IPS-18a (cell line): ENCODE measurements at regions not wholly inside any gene's neighbourhood (a gene's known extent, or its start where the extent isn't known, plus 50 kb on each side); places are given as distances from the start of the nearest gene placed in this dataset.

Experiments used
- H3K27ac ChIP-seq: one replicate; pipeline ENCODE4 v1.5.1; 2013; ENCODE audit warnings: low read length
- H3K27me3 ChIP-seq: one replicate; pipeline ENCODE4 v1.6.1; 2013; ENCODE audit warnings: mild to moderate bottlenecking, low read length; ENCODE audit not compliant: control insufficient read depth, insufficient read depth
- H3K36me3 ChIP-seq: one replicate; pipeline ENCODE4 v1.6.1; 2013; ENCODE audit warnings: low read depth, low read length; ENCODE audit not compliant: control insufficient read depth
- H3K4me1 ChIP-seq: one replicate; pipeline ENCODE4 v1.6.1; 2013; ENCODE audit warnings: low read depth, low read length; ENCODE audit not compliant: control insufficient read depth
- H3K4me3 ChIP-seq: one replicate; pipeline ENCODE4 v1.5.1; 2013; ENCODE audit warnings: low read length
- H3K9ac ChIP-seq: one replicate; pipeline ENCODE4 v1.6.1; 2013; ENCODE audit warnings: mild to moderate bottlenecking, low read length, moderate library complexity
- H3K9me3 ChIP-seq: one replicate; pipeline ENCODE4 v1.6.1; 2013; ENCODE audit warnings: low read depth, low read length; ENCODE audit not compliant: control insufficient read depth

DNA sequence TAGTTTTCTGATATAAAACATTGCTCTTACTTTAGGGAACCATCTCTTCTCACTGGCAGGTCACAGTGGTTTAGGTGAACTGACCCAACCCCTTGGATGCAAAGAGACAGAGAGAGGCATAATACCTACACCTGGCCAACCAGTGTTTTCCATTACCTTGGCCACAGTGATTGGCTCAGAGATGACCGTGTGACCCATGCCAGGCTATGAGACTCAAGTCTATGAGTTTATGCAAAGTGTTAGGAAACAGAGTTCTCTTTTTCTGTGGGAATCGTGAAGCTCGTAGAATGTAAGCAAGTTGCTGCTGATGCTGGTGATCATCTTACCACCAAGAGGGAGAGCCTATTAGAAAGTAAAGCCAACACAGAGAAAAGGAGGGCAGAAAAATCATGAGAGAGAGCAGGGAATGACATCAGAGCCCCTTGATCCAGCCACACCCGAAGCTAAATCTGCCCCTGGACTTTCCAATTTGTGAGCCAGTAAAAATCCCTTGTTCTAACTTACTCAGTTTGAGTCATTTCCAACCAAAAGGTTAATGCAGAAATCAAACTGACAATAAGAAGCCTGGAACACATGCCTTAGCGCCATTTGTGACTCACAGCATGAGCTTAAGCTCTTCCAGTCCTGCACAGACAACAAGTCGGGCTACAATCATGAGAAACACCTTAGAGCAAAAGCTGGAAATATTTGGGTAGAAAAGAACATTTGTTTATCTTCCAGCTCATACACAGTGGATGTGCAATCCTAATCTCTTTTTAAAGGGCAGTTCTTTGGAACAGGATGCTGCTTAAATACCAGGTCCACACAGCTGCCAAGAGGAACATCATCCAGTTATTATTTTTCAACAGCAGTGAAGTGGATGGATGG, 81.3 kb upstream of the KAZN start:
- Histone ChIP-seq H3K27ac (no peak overlapping the region), H3K27me3 (no peaks in the 10 kb centered on the region), H3K4me1 (peaks cover 13% of the 10 kb centered on the region), H3K4me3 (no peak overlapping the region), H3K9ac (no peak overlapping the region), H3K36me3 (no peaks in the 10 kb centered on the region), H3K9me3 (no peaks in the 10 kb centered on the region)

DNA sequence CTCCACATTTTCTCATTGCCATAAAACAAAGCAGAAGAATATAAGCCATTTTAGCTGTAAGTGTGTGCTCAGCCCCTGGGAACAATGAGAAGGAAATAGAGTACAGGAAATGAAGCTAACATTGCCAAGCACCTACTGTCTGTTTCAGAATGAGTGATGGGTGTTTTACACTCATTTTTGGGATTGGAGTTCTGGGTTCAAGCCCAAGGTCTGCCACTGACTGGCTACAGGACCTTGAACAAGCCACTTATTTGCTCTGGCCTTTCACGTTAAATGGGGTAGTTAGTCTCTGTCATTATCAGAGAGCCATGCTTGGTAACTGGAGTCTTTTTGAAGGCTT, 80.7 kb upstream of the KAZN start:
- Histone ChIP-seq H3K27me3 (no peaks in the 10 kb centered on the region), H3K9me3 (no peaks in the 10 kb centered on the region), H3K4me3 (no peak overlapping the region), H3K27ac (no peak overlapping the region), H3K9ac (no peak overlapping the region), H3K36me3 (no peaks in the 10 kb centered on the region), H3K4me1 (peaks cover 7% of the 10 kb centered on the region)

- Histone ChIP-seq H3K27ac (no peak overlapping the region), H3K4me1 (no peaks in the 10 kb centered on the region), H3K9me3 (no peaks in the 10 kb centered on the region), H3K9ac (no peak overlapping the region), H3K27me3 (no peaks in the 10 kb centered on the region), H3K36me3 (no peaks in the 10 kb centered on the region), H3K4me3 (no peak overlapping the region)
Measured at GRCh38 chr1:14519976-14520375, 78.5 kb upstream of the KAZN start.

- no peaks in the 10 kb centered on the region for H3K4me1 ChIP-seq
- no peaks in the 10 kb centered on the region for H3K9me3 ChIP-seq
- H3K27ac ChIP-seq, result no peak overlapping the region
- H3K9ac ChIP-seq, result no peak overlapping the region
- H3K4me3 ChIP-seq, result no peak overlapping the region
- H3K36me3 ChIP-seq, result no peaks in the 10 kb centered on the region
- no peaks in the 10 kb centered on the region for H3K27me3 ChIP-seq
Measured at GRCh38 chr1:14520514-14521163, 77.8 kb upstream of the KAZN start.

DNA sequence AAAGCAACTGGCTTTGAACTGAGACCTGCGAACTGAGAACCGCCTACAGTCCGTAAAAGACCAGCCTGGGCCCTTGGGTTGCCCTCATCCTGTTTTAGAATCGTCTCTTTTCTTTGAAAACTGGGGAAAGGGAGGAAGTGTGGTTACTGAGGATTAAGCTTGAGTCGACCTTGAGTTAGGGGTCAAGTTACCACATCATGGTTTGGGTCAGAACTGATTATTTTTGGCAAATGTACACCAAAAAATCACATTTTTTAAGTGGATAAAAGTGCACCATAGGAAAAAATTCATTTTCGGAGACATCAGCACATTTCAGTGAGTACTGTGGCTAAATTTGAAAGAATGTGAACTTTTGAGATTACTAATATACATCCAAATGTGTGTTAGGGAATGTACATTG, 76.9 kb upstream of the KAZN start:
- Histone ChIP-seq H3K4me1 (no peaks in the 10 kb centered on the region), H3K4me3 (no peak overlapping the region), H3K9me3 (no peaks in the 10 kb centered on the region), H3K27me3 (no peaks in the 10 kb centered on the region), H3K9ac (no peak overlapping the region), H3K27ac (no peak overlapping the region), H3K36me3 (no peaks in the 10 kb centered on the region)

DNA sequence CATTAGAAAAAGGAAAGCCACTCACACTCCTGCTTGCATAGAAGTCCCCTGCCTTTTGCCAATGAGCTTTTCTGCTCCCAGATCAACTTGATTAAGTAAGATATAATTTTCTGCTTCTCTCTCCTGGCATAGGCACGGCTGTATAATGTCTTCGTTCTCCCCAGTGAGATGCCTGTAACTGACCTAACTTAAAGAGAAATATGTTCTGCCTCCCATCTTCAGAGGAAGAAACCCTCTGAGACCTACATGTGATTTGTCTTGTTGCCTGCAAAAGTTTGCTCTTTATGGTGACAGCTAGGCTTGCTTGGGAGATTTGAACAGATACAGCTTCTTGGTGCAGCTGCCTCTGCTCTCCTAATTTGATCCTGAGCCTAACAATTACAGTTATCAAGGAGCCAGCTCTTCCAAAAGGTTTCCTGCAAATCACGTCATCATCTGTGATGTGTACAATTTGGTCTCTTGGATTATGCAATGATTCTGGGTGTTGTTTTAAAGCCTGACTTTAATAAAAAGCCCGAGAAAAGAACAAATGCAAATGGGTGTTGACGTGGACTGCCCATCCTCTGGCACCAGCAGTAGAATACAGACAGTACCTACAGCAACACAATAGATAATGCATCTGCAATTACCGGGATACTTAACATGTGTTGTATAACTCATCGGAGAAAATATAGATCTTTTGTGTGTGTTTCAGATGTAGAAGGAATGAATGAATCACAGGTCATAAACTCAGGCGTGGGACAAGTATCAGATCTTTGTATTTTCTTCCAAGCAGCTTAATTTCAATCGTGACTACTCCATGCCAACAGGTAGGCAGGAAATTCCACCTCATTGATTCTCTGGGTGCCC, 76.2 kb upstream of the KAZN start:
- H3K4me1 ChIP-seq, result no peaks in the 10 kb centered on the region
- no peaks in the 10 kb centered on the region for H3K9me3 ChIP-seq
- no peaks in the 10 kb centered on the region for H3K36me3 ChIP-seq
- H3K4me3 ChIP-seq, result no peak overlapping the region
- H3K27ac ChIP-seq, result no peak overlapping the region
- no peaks in the 10 kb centered on the region for H3K27me3 ChIP-seq
- H3K9ac ChIP-seq, result no peak overlapping the region

- no peaks in the 10 kb centered on the region for H3K27me3 ChIP-seq
- H3K9me3 ChIP-seq, result no peaks in the 10 kb centered on the region
- H3K4me3 ChIP-seq, result no peak overlapping the region
- H3K36me3 ChIP-seq, result no peaks in the 10 kb centered on the region
- H3K4me1 ChIP-seq, result no peaks in the 10 kb centered on the region
- no peak overlapping the region for H3K27ac ChIP-seq
- no peak overlapping the region for H3K9ac ChIP-seq
Measured at GRCh38 chr1:14522926-14523241, 75.6 kb upstream of the KAZN start.

- no peaks in the 10 kb centered on the region for H3K36me3 ChIP-seq
- H3K9me3 ChIP-seq, result no peaks in the 10 kb centered on the region
- H3K27ac ChIP-seq, result no peak overlapping the region
- H3K4me3 ChIP-seq, result no peak overlapping the region
- no peaks in the 10 kb centered on the region for H3K4me1 ChIP-seq
- no peak overlapping the region for H3K9ac ChIP-seq
- H3K27me3 ChIP-seq, result no peaks in the 10 kb centered on the region
Measured at GRCh38 chr1:14524826-14525636, 73.5 kb upstream of the KAZN start.

DNA sequence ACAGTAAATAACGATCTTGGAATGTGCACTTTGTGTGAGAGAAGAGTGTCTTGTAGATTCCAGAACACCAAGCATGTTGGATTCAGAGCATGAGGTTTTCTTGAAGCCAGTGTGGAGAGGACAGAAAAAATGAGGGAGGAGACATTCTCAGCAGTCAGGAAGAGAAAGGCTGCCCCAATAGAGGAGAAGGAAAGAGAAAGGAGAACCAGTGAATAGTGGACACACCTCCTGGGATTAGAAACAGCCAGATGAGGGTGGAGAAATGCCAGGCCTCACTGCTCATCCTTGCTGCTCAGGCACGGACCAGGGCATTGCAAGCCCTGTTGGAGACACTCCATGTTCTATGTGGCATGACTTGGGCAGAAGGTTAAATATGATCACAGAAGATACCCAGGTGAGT, 69.0 kb upstream of the KAZN start:
- H3K9me3 ChIP-seq, result no peaks in the 10 kb centered on the region

GRCh38 chr1:14531519-14531918, 67.0 kb upstream of the KAZN start:
- no peak overlapping the region for H3K27ac ChIP-seq
- H3K36me3 ChIP-seq, result no peaks in the 10 kb centered on the region
- no peaks in the 10 kb centered on the region for H3K9me3 ChIP-seq
- no peak overlapping the region for H3K9ac ChIP-seq
- H3K4me1 ChIP-seq, result no peaks in the 10 kb centered on the region
- no peak overlapping the region for H3K4me3 ChIP-seq
- no peaks in the 10 kb centered on the region for H3K27me3 ChIP-seq

More for the DNA sequence above, 69.0 kb upstream of the KAZN start:
- H3K27me3 ChIP-seq, result no peaks in the 10 kb centered on the region
- no peak overlapping the region for H3K4me3 ChIP-seq
- H3K9ac ChIP-seq, result no peak overlapping the region
- H3K36me3 ChIP-seq, result no peaks in the 10 kb centered on the region
- no peak overlapping the region for H3K27ac ChIP-seq
- H3K4me1 ChIP-seq, result no peaks in the 10 kb centered on the region
